Panc1 (cell line): ENCODE measurements at regions not wholly inside any gene's neighbourhood (a gene's known extent, or its start where the extent isn't known, plus 50 kb on each side); places are given as distances from the start of the nearest gene placed in this dataset.
A peak's percentile ranks its signal among the peaks of the same experiment; 100 is the strongest.

Experiments
- ATAC-seq: fragments of 200-7000 bp; cut with Tn5 transposase; 2 replicates; pipeline ENCODE4 v1.9.1; 2020; ENCODE audit warnings: mild to moderate bottlenecking, moderate library complexity
- BruUV-seq: library from RNA; stranded (reverse); fragments of 400-500 nt; replicated peaks from 2 replicates; lab custom pipeline; 2021; lab: Mats Ljungman, UMichigan
- CTCF ChIA-PET: fragments of 300-600 bp; sonication (Branson Sonifier 250); formaldehyde crosslinking; loops from one replicate; lab custom pipeline; 2022; ENCODE audit warnings: antibody characterized with exemption; lab: Charles Lee
- POLR2A ChIA-PET: fragments of 300-600 bp; sonication (Branson Sonifier 250); formaldehyde crosslinking; loops from one replicate; lab custom pipeline; 2022; ENCODE audit warnings: antibody characterized with exemption; lab: Charles Lee
- DNase-seq: peaks from one replicate; pipeline ENCODE4 v3.0.0-alpha.2; 2010; ENCODE audit warnings: low read depth, low spot score
- H3K27ac ChIP-seq: 2 replicates; pipeline ENCODE4 v1.5.1; 2011; ENCODE audit warnings: mild to moderate bottlenecking, low read length, inconsistent platforms
- H3K27me3 ChIP-seq: fragments of 200-500 bp; sonication (Bioruptor generic); 2 replicates; pipeline ENCODE4 v1.6.0; 2014; ENCODE audit warnings: low read length, inconsistent platforms; ENCODE audit not compliant: control insufficient read depth, insufficient read depth
- H3K36me3 ChIP-seq: fragments of 200-500 bp; sonication (Bioruptor generic); 2 replicates; pipeline ENCODE4 v1.5.1; 2014; ENCODE audit warnings: inconsistent platforms, mild to moderate bottlenecking, low read length, moderate library complexity; ENCODE audit not compliant: control insufficient read depth, insufficient read depth
- H3K4me1 ChIP-seq: 2 replicates; pipeline ENCODE4 v1.5.1; 2011; ENCODE audit warnings: inconsistent platforms, mild to moderate bottlenecking, low read length, moderate library complexity; ENCODE audit not compliant: control insufficient read depth, insufficient read depth
- H3K4me3 ChIP-seq, 2 experiments: 2 replicates each; pipeline ENCODE4 v1.5.1; 2011 to 2012; ENCODE audit warnings: low read depth in 2 of 2, low read length in 2 of 2, mild to moderate bottlenecking in 2 of 2, inconsistent platforms in 1 of 2, moderate library complexity in 1 of 2
- H3K9me3 ChIP-seq: fragments of 200-500 bp; sonication (Bioruptor generic); 2 replicates; pipeline ENCODE4 v1.5.1; 2014; ENCODE audit warnings: low read depth, mild to moderate bottlenecking, inconsistent platforms, low read length, moderate library complexity; ENCODE audit not compliant: control insufficient read depth, insufficient read depth
- POLR2AphosphoS5 ChIP-seq: IDR thresholded peaks from 2 replicates; pipeline ENCODE4 v1.6.1; 2012; ENCODE audit warnings: mild to moderate bottlenecking, low read depth, low read length, moderate library complexity
- REST ChIP-seq, 2 experiments: IDR thresholded peaks; 2 replicates each; pipeline ENCODE4 v1.6.1; 2011 to 2012; ENCODE audit warnings: low read depth in 2 of 2, control low read depth in 1 of 2, low read length in 1 of 2, mild to moderate bottlenecking in 1 of 2, moderate library complexity in 1 of 2; ENCODE audit not compliant: insufficient read depth in 1 of 2
- SIN3A ChIP-seq: IDR thresholded peaks from 2 replicates; pipeline ENCODE4 v1.6.1; 2012; ENCODE audit warnings: low read depth, mild to moderate bottlenecking, low read length, moderate library complexity, borderline replicate concordance; ENCODE audit not compliant: insufficient read depth
- TCF7L2 ChIP-seq: IDR thresholded peaks from 2 replicates; pipeline ENCODE4 v1.6.1; 2011; ENCODE audit warnings: mild to moderate bottlenecking, low read depth, low read length, inconsistent platforms
- in situ Hi-C: cut with HindIII; loops from 2 replicates; pipeline ENCODE4 v1.10.0; 2016; ENCODE audit warnings: low sequenced_read_pairs, low pct_unique_long_range_greater_than_20kb
- intact Hi-C: fragments of 100-400 bp; cut with micrococcal nuclease; formaldehyde crosslinking; loops from one replicate; pipeline ENCODE4 v1.10.0; 2022; ENCODE audit not compliant: unreplicated experiment
- TF ChIP-seq, protein P1 (sequence below): fragments of 450-650 bp; IDR thresholded peaks from 2 replicates; pipeline ENCODE4 v1.5.1; 2017; ENCODE audit warnings: mild to moderate bottlenecking

- Histone ChIP-seq H3K27me3 (no peaks in the 10 kb centered on the region), H3K27ac (no peak overlapping the region), H3K9me3 (peaks cover 13% of the 10 kb centered on the region; the same call in 1 of the 2 replicates), H3K36me3 (no peaks in the 10 kb centered on the region), H3K4me1 (no peaks in the 10 kb centered on the region), H3K4me3 (no peak overlapping the region)
- DNase-seq (no peak), ATAC-seq (no peak)
- in situ Hi-C loops (no loop called here), intact Hi-C loops (no loop called here)
- BruUV-seq = no TSS peak
- ChIA-PET POLR2A (no interaction called here), CTCF (no interaction called here)
- TF ChIP-seq REST (IDR thresholded peaks at IDR 0.05; ENCODE audit: insufficient read depth in 1 of 2, low read depth in 2 of 2, low read length in 1 of 2) (no peak), SIN3A (no peak), POLR2AphosphoS5 (no peak), TCF7L2 (no peak)
- TF ChIP-seq, protein P1, sequence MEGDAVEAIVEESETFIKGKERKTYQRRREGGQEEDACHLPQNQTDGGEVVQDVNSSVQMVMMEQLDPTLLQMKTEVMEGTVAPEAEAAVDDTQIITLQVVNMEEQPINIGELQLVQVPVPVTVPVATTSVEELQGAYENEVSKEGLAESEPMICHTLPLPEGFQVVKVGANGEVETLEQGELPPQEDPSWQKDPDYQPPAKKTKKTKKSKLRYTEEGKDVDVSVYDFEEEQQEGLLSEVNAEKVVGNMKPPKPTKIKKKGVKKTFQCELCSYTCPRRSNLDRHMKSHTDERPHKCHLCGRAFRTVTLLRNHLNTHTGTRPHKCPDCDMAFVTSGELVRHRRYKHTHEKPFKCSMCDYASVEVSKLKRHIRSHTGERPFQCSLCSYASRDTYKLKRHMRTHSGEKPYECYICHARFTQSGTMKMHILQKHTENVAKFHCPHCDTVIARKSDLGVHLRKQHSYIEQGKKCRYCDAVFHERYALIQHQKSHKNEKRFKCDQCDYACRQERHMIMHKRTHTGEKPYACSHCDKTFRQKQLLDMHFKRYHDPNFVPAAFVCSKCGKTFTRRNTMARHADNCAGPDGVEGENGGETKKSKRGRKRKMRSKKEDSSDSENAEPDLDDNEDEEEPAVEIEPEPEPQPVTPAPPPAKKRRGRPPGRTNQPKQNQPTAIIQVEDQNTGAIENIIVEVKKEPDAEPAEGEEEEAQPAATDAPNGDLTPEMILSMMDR = no peak
These were observed 188.1 kb upstream of the PDGFD start for GRCh38 chr11:104352036-104352435.

DNA sequence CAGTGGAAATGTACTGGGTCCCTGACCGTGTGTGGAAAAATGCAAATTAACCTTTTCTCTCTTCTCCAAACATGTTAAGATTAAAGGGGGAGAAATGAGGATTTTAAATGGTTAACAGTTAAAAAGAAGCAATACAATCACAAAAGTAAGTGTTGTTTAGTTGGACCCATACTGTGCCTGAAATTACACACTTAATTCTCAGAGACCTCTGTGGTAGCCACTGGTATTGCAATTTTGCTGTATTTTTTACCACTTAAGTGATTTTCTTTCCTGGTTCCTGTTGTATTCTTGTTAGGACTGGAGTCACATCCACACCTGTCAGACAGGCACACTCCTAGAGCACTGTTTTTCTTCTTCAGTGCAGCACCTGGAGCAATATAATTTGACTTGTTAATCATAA lies 179.6 kb upstream of the PDGFD start:
- ChIA-PET POLR2A (no interaction called here), CTCF (no interaction called here)
- in situ Hi-C loops (no loop called here), intact Hi-C loops (no loop called here)
- no TSS peak for BruUV-seq
- DNase-seq = no peak
- no peaks in the 10 kb centered on the region for H3K36me3 ChIP-seq
- TF ChIP-seq POLR2AphosphoS5 (no peak), REST (IDR thresholded peaks at IDR 0.05; ENCODE audit: insufficient read depth in 1 of 2, low read depth in 2 of 2, low read length in 1 of 2) (no peak), SIN3A (no peak), TCF7L2 (no peak)
- TF ChIP-seq, protein P1 = peak; percentile 27; the same call in 1 of the 2 replicates
- no peak overlapping the region for H3K4me3 ChIP-seq
- H3K27ac ChIP-seq = no peak overlapping the region
- H3K4me1 ChIP-seq = no peaks in the 10 kb centered on the region
- H3K9me3 ChIP-seq = no peaks in the 10 kb centered on the region
- no peaks in the 10 kb centered on the region for H3K27me3 ChIP-seq
- ATAC-seq = no peak
